ENCODE measurements at regions not wholly inside any gene's neighbourhood (a gene's known extent, or its start where the extent isn't known, plus 50 kb on each side); places are given as distances from the start of the nearest gene placed in this dataset.

DNA sequence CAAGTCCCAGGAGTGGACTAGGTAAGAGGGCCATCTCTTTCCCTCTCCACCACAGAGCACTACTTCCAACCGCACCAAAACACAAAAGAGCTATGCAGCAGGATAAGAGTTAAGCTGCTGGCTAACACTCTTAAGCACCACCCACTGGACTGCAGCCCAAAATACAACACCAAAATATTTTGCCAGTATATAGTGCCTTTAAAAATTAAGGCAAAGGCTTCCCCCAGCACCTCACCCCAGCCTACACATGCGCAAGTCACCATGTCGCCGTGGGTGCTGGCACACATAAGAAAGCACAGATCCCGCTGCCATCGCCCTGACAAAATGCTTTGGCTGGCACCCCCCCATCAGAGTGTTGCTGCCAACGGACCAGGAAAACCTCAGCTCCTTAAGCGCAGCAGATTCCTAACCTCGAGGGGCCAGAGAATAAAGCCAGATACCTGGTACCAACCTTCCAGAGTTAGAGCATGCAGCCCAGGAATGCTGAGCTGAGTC is 608.3 kb downstream of the PCDH17 start:
- no peak for TF ChIP-seq CTCF (IDR thresholded peaks at IDR 0.05)
- TF ChIP-seq EP300 (IDR thresholded peaks at IDR 0.05), result no peak
- TF ChIP-seq POLR2A (IDR thresholded peaks at IDR 0.05), result no peak

Data from tibial nerve (tissue), 4 donors.